GM21825 (cell line): ENCODE measurements at regions not wholly inside any gene's neighbourhood (a gene's known extent, or its start where the extent isn't known, plus 50 kb on each side); places are given as distances from the start of the nearest gene placed in this dataset.

Experiments
- ATAC-seq: cut with Tn5 transposase; IDR thresholded peaks from one replicate; pipeline ENCODE4 v1.9.1; 2021; ENCODE audit warnings: mild to moderate bottlenecking, moderate library complexity; ENCODE audit not compliant: unreplicated experiment

- ATAC-seq, result no peak
Measured at GRCh38 chr12:77630790-77631445, 199.8 kb upstream of the NAV3 start.

- no peak for ATAC-seq
Measured at GRCh38 chr12:77630344-77630743, 200.3 kb upstream of the NAV3 start.

- ATAC-seq, result no peak
Measured at GRCh38 chr12:77629141-77629540, 201.6 kb upstream of the NAV3 start.

- ATAC-seq, result no peak
Measured at GRCh38 chr12:77625441-77625840, 205.3 kb upstream of the NAV3 start.

GRCh38 chr12:77619425-77619824 is 211.3 kb upstream of the NAV3 start:
- no peak for ATAC-seq

GRCh38 chr12:77617818-77618217 is 212.9 kb upstream of the NAV3 start:
- no peak for ATAC-seq

- ATAC-seq, result no peak
Measured at GRCh38 chr12:77615332-77615731, 215.4 kb upstream of the NAV3 start.

GRCh38 chr12:77613411-77613810 is 217.3 kb upstream of the NAV3 start:
- ATAC-seq, result no peak

- ATAC-seq, result no peak
Measured at GRCh38 chr12:77610446-77610845, 220.2 kb upstream of the NAV3 start.

- ATAC-seq, result no peak
Measured at GRCh38 chr12:77609016-77609415, 221.7 kb upstream of the NAV3 start.

- ATAC-seq, result no peak
Measured at GRCh38 chr12:77608271-77608824, 222.3 kb upstream of the NAV3 start.

GRCh38 chr12:77606348-77606747 is 224.3 kb upstream of the NAV3 start:
- ATAC-seq, result peak; percentile 56

- ATAC-seq, result no peak
Measured at GRCh38 chr12:77603946-77604345, 226.7 kb upstream of the NAV3 start.

GRCh38 chr12:77601069-77601468 is 229.6 kb upstream of the NAV3 start:
- peak; percentile 44 for ATAC-seq

- ATAC-seq, result no peak
Measured at GRCh38 chr12:77600468-77600843, 230.2 kb upstream of the NAV3 start.

GRCh38 chr12:77599782-77600467 is 230.8 kb upstream of the NAV3 start:
- ATAC-seq, result peak; percentile 78

GRCh38 chr12:77594366-77594765 is 236.3 kb upstream of the NAV3 start:
- ATAC-seq, result no peak

- ATAC-seq, result no peak
Measured at GRCh38 chr12:77592836-77593235, 237.9 kb upstream of the NAV3 start.

GRCh38 chr12:77591959-77592743 is 238.5 kb upstream of the NAV3 start:
- ATAC-seq, result no peak

- no peak for ATAC-seq
Measured at GRCh38 chr12:77590306-77590705, 240.4 kb upstream of the NAV3 start.

GRCh38 chr12:77584860-77585259 is 245.8 kb upstream of the NAV3 start:
- ATAC-seq, result no peak
